MM.1S (cell line): ENCODE measurements at regions not wholly inside any gene's neighbourhood (a gene's known extent, or its start where the extent isn't known, plus 50 kb on each side); places are given as distances from the start of the nearest gene placed in this dataset.

Source experiments
- DNase-seq: peaks from one replicate; pipeline ENCODE4 v3.0.0-alpha.2; 2015
- H2AFZ ChIP-seq: fragments of 300-600 bp; sonication (generic); 2 replicates; pipeline ENCODE4 v1.6.0; 2016; ENCODE audit warnings: antibody characterized with exemption, low read length
- H3F3A ChIP-seq: fragments of 300-600 bp; sonication (generic); 2 replicates; pipeline ENCODE4 v1.6.1; 2016; ENCODE audit warnings: mild to moderate bottlenecking, antibody characterized with exemption, low read length, moderate library complexity, mixed read lengths; ENCODE audit not compliant: insufficient read depth
- H3K27ac ChIP-seq: fragments of 300-600 bp; sonication (generic); 2 replicates; pipeline ENCODE4 v1.5.1; 2016; ENCODE audit warnings: mild to moderate bottlenecking, low read length
- H3K27me3 ChIP-seq: fragments of 300-600 bp; sonication (generic); replicated peaks from 2 replicates; pipeline ENCODE4 v1.6.0; 2016; ENCODE audit warnings: low read length; ENCODE audit not compliant: insufficient read depth
- H3K36me3 ChIP-seq: fragments of 300-600 bp; sonication (generic); replicated peaks from 2 replicates; pipeline ENCODE4 v1.6.1; 2016; ENCODE audit warnings: mild to moderate bottlenecking, low read length, mixed read lengths; ENCODE audit not compliant: insufficient read depth
- H3K4me1 ChIP-seq: fragments of 300-600 bp; sonication (generic); 2 replicates; pipeline ENCODE4 v1.6.1; 2016; ENCODE audit warnings: low read length, mixed read lengths
- H3K4me2 ChIP-seq: fragments of 300-600 bp; sonication (generic); 2 replicates; pipeline ENCODE4 v1.6.0; 2016; ENCODE audit warnings: low read depth, low read length
- H3K4me3 ChIP-seq: fragments of 300-600 bp; sonication (generic); 2 replicates; pipeline ENCODE4 v1.5.1; 2016; ENCODE audit warnings: low read length, mixed read lengths
- H3K79me2 ChIP-seq: fragments of 300-600 bp; sonication (generic); 2 replicates; pipeline ENCODE4 v1.6.1; 2016; ENCODE audit warnings: mixed run types, low read length, mixed read lengths
- H3K9ac ChIP-seq: fragments of 300-600 bp; sonication (generic); 2 replicates; pipeline ENCODE4 v1.6.1; 2016; ENCODE audit warnings: low read length, mixed read lengths
- H3K9me2 ChIP-seq: fragments of 300-600 bp; sonication (generic); replicated peaks from 2 replicates; pipeline ENCODE4 v1.6.1; 2016; ENCODE audit warnings: mild to moderate bottlenecking, low read length, mixed read lengths; ENCODE audit not compliant: insufficient read depth
- H3K9me3 ChIP-seq: fragments of 300-600 bp; sonication (generic); replicated peaks from 2 replicates; pipeline ENCODE4 v1.6.1; 2016; ENCODE audit warnings: mild to moderate bottlenecking, low read length, mixed read lengths; ENCODE audit not compliant: insufficient read depth
- H4K20me1 ChIP-seq: fragments of 300-600 bp; sonication (generic); 2 replicates; pipeline ENCODE4 v1.6.1; 2016; ENCODE audit warnings: mild to moderate bottlenecking, low read length, moderate library complexity, mixed read lengths; ENCODE audit not compliant: insufficient read depth
- EZH2 ChIP-seq: fragments of 300-600 bp; sonication (generic); optimal IDR thresholded peaks from 2 replicates; pipeline ENCODE3; 2017; ENCODE audit warnings: low read depth, mild to moderate bottlenecking, antibody characterized with exemption, low read length, mixed read lengths
- EZH2phosphoT487 ChIP-seq: fragments of 300-600 bp; sonication (generic); IDR thresholded peaks from 2 replicates; pipeline ENCODE4 v1.6.1; 2018; ENCODE audit warnings: antibody characterized with exemption, low read length
- TF ChIP-seq, protein P1 (sequence below): fragments of 300-600 bp; sonication (generic); IDR thresholded peaks from 2 replicates; pipeline ENCODE4 v1.5.1; 2016; ENCODE audit warnings: antibody characterized with exemption, low read length, mixed read lengths

DNA sequence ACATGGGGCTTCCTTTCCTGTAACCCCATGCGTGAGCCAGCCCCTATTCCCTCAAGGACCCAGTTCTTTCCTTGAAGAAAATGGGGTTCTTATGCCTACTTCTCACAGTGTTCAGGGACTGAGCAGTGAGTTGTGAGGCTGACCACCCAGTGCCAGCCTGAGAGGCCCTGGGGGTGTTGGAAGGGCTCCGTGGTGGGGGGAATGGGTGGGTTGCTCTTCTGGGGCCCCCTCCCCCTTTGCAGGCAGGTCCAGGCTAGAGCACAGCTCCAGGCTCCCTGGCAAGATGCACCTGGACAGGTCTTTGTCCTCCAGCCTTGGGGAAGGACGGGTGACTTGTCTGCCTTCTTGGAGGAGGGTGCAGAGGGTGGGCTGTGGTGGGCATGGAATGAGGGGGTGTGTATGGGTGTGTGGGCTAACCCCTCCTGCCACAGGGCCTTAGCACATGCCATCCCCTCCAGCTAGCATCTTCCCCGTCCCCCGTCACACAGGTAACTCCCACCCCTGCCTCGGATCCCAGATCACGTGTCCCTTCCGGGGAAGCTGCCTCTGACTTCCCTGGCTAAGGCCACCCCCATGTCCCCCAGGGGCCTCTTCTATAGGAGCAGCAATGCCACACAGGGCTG is 64.6 kb downstream of the MYEOV start:
- H3K4me1 ChIP-seq: no peaks in the 10 kb centered on the region
- H3K9me3 ChIP-seq: no peaks in the 10 kb centered on the region
- no peak for DNase-seq
- no peak overlapping the region for H3K9ac ChIP-seq
- no peak overlapping the region for H3K4me3 ChIP-seq
- H3F3A ChIP-seq: no peaks in the 10 kb centered on the region
- H4K20me1 ChIP-seq: no peaks in the 10 kb centered on the region
- H3K9me2 ChIP-seq: no peaks in the 10 kb centered on the region
- no peaks in the 10 kb centered on the region for H3K27me3 ChIP-seq
- H3K4me2 ChIP-seq: no peak overlapping the region
- H3K36me3 ChIP-seq: no peaks in the 10 kb centered on the region
- H2AFZ ChIP-seq: no peak overlapping the region
- TF ChIP-seq, protein P1, sequence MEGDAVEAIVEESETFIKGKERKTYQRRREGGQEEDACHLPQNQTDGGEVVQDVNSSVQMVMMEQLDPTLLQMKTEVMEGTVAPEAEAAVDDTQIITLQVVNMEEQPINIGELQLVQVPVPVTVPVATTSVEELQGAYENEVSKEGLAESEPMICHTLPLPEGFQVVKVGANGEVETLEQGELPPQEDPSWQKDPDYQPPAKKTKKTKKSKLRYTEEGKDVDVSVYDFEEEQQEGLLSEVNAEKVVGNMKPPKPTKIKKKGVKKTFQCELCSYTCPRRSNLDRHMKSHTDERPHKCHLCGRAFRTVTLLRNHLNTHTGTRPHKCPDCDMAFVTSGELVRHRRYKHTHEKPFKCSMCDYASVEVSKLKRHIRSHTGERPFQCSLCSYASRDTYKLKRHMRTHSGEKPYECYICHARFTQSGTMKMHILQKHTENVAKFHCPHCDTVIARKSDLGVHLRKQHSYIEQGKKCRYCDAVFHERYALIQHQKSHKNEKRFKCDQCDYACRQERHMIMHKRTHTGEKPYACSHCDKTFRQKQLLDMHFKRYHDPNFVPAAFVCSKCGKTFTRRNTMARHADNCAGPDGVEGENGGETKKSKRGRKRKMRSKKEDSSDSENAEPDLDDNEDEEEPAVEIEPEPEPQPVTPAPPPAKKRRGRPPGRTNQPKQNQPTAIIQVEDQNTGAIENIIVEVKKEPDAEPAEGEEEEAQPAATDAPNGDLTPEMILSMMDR: no peak
- TF ChIP-seq EZH2: no peak
- TF ChIP-seq EZH2phosphoT487: no peak
- H3K27ac ChIP-seq: no peak overlapping the region
- no peaks in the 10 kb centered on the region for H3K79me2 ChIP-seq

DNA sequence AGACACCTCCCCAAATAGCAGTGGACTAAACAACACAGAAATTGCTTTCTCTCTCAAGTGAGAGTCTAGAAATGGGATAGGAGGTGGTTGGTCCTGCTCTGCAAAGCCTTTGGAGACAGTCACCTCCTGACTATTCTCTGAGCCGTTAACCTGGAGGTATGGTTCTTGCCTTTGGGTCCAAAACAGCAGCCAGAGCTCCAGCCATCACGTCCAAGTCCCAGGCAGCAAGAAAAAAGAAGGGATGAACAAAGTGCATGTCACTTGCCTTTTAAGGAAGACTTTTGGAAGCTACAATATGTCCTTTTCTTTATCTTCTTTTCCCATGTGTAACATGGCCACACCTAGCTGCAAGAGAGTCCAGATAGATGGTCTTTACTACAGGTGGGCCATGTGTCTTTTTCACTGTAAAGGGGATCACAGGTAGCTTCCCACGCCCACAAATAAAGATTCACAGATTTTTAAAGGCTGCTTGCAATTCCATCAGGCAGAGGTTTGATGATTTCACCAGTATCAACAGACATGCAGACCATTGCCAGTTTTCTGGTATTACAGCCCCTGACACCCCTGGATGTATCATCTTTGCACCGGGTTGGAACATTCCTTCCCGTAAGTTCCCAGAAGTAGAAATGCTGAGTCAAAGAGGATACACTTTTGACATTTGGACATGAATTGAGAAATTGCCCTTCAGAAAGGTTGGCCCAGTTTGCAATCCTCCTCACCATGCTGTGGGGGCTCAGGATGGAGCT is 66.0 kb downstream of the MYEOV start:
- Histone ChIP-seq H3K4me2 (no peak overlapping the region), H3K36me3 (no peaks in the 10 kb centered on the region), H2AFZ (no peak overlapping the region), H3K4me3 (no peak overlapping the region), H3K9me3 (no peaks in the 10 kb centered on the region), H3K9me2 (no peaks in the 10 kb centered on the region), H3K4me1 (no peaks in the 10 kb centered on the region), H3K9ac (no peak overlapping the region), H3K27me3 (no peaks in the 10 kb centered on the region), H3F3A (no peaks in the 10 kb centered on the region), H4K20me1 (no peaks in the 10 kb centered on the region), H3K79me2 (no peaks in the 10 kb centered on the region), H3K27ac (no peak overlapping the region)
- no peak for DNase-seq
- TF ChIP-seq, protein P1: no peak
- TF ChIP-seq EZH2phosphoT487 (no peak), EZH2 (no peak)

DNA sequence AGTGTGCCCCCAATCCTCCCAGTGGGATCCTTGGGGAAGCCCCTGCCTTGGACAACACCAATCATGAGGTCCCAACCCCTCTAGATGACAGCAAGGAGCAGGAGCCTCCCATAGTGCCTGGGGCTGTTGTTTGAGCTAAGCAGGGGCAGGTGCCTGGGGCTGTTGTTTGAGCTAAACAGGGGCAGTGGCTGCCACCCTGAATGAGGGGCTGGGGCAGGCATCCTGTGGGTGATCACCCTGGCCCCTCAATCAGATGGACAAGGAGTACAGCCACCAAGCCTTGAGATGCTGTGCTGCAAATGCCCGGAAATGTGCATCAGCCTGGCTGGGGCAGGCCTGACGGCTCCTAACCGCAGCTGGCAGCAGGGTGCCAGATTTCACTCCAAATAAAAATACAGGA is 66.7 kb downstream of the MYEOV start:
- no peak overlapping the region for H3K27ac ChIP-seq
- H3K9ac ChIP-seq: no peak overlapping the region
- H2AFZ ChIP-seq: no peak overlapping the region
- H3F3A ChIP-seq: no peaks in the 10 kb centered on the region
- TF ChIP-seq, protein P1: no peak
- TF ChIP-seq EZH2: no peak
- no peak for TF ChIP-seq EZH2phosphoT487
- H4K20me1 ChIP-seq: no peaks in the 10 kb centered on the region
- no peaks in the 10 kb centered on the region for H3K27me3 ChIP-seq
- no peaks in the 10 kb centered on the region for H3K9me3 ChIP-seq
- no peak overlapping the region for H3K4me3 ChIP-seq
- no peaks in the 10 kb centered on the region for H3K4me1 ChIP-seq
- no peaks in the 10 kb centered on the region for H3K79me2 ChIP-seq
- H3K36me3 ChIP-seq: no peaks in the 10 kb centered on the region
- H3K9me2 ChIP-seq: no peaks in the 10 kb centered on the region
- DNase-seq: no peak
- H3K4me2 ChIP-seq: no peak overlapping the region
